Glomerular endothelial cell (primary cell): ENCODE measurements at regions not wholly inside any gene's neighbourhood (a gene's known extent, or its start where the extent isn't known, plus 50 kb on each side); places are given as distances from the start of the nearest gene placed in this dataset.
"Not testable (repeated sequence)": the region's sequence is repeated elsewhere in the genome, so short reads cannot be mapped to it uniquely, and the experiment has no call there.

ENCODE experiments used
- DNase-seq: peaks from one replicate; pipeline ENCODE4 v3.0.0-alpha.2; 2011; ENCODE audit warnings: low read depth, low spot score; ENCODE audit errors: extremely low read depth

DNA sequence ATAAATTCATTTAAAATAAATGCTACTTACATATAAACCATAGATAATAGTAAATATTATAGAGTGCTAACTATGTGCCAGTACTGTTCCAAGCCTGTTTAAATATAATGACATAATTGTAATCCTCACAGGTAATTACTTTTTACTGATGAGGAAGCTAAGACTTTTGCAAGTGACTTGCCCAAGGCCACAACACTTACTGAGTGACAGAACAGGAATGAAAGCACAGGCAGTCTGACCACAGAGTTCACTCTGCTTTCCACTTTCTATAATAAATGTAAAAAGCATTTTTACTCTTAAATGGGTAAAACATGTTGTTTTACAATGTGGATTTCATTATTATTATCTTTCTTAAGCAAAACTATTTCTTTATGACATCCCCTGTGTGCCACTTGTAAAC lies 537.8 kb upstream of the SLC39A10 start:
- DNase-seq: no peak

DNA sequence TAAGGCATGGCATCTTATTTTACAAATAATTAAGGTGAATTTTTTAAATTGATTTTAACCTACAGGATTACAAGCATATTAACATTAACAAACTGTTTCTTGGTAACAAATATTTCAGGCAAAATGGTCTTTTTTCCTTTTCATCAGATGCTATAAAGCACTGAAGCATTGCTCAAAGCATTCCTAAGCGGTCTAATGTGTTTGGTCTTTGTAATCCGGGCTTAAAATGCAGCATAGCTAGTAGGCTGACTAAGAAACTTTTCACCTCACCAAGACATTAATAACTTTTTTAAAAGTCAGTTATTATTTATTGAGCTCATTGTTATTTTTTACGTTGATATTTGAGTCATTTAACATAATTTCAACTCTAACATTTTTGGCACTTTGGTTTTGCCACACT lies 538.8 kb upstream of the SLC39A10 start:
- no peak for DNase-seq

DNA sequence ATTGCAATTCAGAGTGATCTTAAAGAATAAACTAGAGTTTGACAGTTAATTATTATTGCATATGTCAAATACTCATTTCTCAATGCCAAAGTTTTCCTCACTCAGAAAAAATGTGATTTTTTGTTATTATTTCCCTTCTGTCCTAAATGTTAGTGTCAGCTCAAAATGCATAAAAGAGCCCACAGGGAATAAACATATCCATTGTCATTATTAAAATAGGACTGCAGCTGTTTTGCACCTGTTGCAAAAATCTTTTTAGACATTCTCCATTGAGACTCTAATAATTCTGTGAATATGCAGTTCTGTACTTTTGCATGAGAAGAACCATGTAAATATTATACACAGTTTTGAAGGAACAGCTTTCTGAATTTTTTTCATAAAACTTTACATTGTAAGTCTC lies 540.0 kb upstream of the SLC39A10 start:
- DNase-seq: no peak

DNA sequence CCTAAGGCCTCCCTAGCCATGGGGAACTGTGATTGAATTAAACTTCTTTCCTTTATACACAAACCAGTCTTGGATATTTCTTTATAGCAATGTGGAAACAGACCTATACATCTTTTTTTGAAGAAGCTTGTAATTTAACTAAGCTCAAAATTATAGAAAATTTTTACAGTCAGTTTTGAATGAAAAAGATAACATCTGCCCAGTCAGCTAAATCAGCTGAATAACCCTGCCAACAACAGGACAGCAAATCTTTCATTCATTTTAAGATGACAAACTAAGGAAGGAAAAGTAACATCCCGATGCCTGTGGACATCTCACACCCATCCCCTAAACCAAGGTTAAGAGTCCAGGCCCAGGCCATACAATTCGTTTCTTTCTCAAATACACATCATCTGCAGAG lies 541.3 kb upstream of the SLC39A10 start:
- DNase-seq: no peak

DNA sequence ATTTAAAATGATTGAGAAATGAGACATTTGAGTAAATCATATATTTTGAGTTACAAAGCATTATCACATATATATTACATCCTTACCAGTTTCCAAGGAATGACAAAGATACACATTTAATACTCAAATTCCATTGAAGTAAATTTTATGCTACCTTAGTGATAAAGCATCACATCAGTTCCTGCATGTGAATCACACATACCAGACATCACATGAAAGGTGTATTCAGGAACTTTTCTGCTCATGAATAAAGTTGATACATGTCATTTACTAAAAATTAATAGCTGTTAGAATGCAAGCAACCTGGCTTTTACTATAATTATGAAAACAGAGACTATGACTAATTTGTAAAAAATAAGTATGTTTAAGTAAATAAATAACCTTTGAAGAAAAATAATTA lies 548.8 kb upstream of the SLC39A10 start:
- no peak for DNase-seq

DNA sequence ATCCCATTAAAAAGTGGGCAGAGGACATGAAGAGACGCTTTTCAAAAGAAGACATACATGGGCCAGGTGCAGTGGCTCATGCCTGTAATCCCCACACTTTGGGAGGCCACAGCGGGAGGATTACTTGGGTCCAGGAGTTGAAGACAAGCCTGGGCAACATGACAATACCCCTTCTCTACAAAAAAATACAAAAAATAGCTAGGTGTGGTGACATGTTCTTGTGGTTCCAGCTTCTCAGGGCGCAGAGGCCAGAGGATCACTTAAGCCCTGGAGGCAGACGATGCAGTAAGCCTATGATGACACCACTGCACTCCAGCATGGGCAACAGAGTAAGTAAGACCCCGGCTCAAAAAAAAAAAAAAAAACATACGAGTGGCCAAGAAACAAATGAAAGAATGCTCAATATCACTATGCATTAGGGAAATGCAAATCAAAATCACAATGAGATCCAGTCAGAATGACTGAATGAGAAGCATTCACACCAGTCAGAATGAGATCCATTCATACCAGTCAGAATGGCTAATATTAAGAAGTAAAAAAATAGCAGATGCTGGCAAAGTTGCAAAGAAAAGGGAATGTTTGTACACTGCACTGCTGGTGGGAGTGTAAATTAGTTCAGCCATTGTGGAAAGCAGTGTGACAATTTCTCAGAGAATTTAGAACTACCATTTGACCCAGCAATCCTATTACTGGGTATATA lies 550.2 kb upstream of the SLC39A10 start:
- no peak for DNase-seq

DNA sequence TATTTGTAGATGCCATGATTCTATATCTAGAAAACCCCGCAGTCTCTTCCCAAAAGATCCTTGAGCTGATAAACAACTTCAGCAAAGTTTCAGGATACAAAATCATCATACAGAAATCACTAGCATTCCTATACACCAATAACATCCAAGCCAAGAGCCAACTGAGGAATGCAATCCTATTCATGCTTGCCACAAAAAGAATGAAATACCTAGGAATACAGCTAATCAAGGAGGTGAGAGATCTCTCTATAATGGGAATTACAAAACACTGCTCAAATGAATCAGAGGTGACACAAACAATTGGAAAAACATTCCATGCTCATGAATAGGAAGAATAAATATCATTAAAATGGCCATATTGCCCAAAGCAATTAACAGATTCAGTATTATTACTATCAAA lies 551.4 kb upstream of the SLC39A10 start:
- DNase-seq: no peak

DNA sequence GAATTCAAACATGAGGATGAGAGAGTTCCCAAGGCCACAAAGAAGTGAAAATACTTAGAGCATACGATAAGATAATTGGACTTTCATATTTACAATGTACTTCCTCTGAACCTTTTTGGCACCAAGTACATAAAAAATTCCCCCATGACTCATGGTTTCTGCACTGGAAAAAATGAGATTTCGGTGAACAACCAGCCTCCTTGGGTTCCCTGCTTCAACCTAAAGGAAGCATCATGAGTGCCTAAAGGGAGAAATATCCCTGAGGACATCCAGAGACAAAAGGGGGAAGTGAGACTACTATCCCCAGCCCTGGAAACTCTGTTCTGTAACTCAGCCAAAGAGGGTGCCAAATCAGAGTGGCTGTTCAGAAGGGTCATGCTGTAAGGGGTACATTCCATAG lies 562.7 kb upstream of the SLC39A10 start:
- DNase-seq: no peak

DNA sequence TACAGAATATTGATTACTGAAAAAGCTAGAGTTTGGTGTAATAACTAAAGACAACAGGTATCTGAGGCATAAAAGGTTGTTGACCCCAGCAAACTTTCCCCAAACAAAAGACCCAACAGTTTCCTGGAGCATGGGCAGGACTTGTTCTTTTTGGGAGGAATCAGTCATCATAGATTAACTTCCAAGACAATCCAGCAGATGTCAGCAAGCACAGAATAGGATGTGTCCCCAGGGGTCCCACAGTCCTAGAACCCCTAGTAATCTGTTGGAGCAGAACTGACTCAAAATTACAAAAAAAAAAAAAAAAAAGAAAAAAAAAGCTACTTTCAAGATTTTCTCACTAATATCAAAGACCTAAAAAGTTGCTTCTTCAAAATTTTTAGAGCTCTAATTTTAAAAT lies 564.7 kb upstream of the SLC39A10 start:
- DNase-seq: no peak

DNA sequence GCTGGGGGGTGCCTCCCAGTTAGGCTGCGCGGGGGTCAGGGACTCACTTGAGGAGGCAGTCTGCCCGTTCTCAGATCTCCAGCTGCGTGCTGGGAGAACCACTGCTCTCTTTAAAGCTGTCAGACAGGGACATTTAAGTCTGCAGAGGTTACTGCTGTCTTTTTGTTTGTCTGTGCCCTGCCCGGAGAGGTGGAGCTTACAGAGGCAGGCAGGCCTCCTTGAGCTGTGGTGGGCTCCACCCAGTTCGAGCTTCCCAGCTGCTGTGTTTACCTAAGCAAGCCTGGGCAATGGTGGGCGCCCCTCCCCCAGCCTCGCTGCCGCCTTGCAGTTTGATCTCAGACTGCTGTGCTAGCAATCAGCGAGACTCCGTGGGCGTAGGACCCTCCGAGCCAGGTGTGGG lies 584.2 kb upstream of the SLC39A10 start:
- DNase-seq: not testable (repeated sequence)

DNA sequence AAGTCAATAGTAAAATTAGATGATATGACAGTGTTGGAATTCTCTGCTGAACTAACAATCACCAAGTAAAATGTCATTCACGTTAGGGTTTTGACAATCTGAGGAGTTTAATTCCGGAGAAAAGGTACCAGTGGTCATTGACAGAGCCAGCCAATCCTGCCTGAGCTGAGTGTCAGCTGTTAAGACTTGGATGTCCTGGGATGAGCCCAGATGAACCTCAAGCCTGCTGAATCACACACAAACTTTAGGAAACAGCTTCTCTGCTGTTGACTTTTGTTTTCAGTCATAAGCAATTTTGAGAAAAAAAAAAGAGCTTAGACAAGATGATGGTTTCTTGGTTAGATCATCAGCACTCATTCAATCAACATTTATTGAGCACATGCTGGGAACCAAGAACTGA lies 600.0 kb upstream of the SLC39A10 start:
- DNase-seq: no peak

DNA sequence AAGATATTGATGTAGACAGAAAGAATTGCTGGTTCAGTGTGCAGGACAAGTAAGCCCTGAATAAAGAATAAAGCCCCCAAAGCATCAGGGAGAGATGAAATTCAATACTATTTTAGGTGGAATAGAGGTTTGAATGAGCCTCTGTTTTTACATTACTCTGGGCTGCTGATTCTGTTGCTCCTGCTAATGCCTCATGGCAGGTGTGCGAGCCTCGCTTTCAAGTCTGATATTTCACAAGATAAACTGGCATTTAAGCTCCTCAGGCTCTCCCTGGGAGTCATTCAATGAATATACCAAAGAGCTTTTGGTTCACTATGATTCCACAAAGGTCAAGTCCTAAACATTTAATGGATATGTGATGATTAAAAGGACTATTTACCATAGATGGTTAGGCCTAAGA lies 601.0 kb upstream of the SLC39A10 start:
- no peak for DNase-seq

DNA sequence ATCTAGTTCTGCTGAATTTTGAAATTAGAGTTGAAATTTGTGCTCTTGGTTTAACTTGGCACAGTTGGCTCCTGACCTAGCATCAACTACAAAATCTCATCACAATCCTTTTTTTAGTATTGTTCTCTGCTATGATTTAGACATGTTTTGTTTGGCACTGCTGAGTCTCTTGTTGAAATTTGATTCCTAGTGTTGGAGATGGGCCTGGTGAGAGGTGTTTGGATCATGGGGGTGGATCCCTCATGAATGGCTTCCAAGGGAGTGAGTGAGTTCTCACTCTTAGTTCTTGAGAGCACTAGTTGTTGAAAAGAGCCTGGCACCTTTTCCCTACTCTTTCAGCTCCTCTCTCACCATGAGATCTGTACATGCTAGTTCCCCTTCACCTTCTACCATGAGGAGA lies 605.6 kb upstream of the SLC39A10 start:
- no peak for DNase-seq

DNA sequence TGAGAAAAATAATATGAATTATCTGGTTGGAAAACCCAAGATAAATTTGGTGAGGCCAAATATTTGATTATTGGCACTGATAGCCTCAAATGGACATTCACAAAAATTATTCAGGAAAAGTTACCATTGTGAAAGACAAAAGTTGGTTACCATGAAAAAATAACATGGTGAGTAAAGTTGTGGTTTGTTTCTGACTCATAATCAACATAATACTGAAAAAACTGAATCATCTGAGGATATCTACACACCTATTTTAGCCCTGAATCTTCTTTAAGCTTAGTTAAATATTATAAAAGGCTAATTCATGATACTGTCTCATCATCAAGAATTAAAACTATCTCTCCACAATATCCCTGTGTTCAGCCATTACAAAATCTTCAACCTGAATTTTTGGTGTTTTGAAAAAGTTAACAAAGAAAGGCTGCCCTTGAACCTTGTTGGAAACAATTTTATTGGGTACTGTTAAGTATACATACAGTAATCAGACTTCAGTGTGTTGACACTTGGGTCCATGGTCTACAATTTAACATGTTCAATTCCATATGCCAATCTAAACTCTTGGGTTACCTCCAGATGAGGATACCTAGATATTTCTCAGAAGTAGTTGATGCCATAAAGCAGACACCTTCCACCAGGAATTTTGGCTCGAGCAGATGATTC lies 607.5 kb upstream of the SLC39A10 start:
- no peak for DNase-seq

DNA sequence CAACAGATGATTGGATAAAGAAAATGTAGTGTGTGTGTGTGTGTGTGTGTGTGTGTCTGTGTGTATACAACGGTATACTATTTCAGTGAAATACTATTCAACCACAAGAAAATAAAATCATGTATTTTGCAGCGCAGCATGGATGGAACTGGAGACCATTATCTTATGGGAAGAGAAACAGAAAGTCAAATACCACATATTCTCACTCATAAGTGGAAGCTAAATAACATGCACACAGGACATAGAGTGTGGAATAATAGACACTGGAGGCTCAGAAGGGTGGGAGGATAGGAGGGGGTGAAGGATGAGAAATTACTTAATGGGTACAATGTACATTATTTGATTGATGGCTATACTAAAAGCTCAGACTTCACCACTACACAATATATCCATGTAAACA lies 609.1 kb upstream of the SLC39A10 start:
- DNase-seq: no peak

DNA sequence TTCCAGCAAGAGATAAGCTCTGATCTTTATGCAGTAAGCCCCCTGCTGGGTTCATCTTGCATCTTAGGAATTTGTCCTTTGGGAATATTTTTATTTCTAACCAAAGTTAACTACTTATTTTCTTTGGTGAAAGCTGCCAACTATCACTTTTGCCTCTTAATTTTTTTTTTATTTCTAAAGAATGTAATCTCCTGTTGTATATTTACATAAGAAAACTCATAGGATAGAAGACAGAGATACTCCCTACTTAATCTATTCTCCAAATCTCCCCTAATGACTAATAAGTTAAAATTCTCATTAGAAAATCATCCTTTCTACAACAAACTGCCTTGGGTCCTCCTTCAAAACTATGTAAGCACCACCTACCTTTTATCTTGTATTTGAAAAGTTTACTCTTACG lies 612.2 kb upstream of the SLC39A10 start:
- no peak for DNase-seq

DNA sequence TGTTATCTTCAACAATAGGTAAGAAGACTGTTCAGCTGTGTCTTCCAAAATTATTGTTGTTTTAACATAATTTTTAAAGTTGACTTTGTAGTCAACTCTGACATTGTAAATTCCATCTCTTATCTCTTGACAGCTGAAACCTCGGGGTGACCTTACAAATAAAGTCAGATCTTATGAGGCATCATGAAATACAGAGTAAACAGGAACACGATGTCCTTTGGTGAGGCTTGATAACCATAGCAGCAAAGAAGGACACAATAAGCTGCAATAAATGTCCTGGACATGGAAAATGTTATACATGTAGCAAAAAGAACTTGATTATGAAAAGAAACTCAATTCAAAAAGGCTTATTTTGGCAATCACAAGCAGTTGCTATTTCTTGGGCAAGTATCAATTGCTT lies 618.9 kb upstream of the SLC39A10 start:
- no peak for DNase-seq

DNA sequence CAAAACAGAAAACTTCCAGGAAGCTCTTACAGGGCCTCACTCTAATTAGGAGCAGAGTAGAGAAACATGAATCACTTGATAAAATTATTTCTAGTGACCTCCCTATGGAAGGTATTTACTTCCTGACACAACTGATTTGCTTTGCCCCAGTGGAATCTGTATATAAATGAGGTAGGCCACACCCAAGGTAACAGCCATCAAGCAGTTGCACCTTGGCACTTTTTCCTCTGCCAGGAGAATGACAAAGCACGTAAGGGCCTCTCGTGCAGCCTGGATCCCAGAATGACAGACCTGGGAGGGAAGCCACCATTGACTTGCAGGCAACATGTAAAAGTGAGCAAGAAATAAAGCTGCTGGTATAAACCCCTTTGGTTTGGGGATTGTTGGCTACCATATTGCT lies 620.0 kb upstream of the SLC39A10 start:
- no peak for DNase-seq

DNA sequence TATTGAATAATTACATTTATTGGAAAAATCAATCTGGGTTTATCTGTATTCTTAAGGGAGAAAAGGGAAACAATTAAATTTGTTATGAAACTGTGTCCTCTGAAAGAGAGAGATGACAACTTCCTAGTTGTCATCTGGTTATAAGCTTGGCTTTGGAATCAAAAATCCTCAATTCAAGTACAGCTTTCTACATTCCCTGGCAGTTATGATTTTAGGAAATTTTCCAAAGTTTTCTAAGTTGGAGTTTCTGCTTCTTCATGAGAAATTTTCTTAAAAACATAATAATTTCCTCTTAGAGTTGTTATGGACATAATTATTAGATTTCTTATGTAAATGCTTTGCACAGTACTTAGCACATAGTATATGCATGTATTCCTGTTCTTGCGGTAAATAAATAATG lies 625.6 kb upstream of the SLC39A10 start:
- no peak for DNase-seq

DNA sequence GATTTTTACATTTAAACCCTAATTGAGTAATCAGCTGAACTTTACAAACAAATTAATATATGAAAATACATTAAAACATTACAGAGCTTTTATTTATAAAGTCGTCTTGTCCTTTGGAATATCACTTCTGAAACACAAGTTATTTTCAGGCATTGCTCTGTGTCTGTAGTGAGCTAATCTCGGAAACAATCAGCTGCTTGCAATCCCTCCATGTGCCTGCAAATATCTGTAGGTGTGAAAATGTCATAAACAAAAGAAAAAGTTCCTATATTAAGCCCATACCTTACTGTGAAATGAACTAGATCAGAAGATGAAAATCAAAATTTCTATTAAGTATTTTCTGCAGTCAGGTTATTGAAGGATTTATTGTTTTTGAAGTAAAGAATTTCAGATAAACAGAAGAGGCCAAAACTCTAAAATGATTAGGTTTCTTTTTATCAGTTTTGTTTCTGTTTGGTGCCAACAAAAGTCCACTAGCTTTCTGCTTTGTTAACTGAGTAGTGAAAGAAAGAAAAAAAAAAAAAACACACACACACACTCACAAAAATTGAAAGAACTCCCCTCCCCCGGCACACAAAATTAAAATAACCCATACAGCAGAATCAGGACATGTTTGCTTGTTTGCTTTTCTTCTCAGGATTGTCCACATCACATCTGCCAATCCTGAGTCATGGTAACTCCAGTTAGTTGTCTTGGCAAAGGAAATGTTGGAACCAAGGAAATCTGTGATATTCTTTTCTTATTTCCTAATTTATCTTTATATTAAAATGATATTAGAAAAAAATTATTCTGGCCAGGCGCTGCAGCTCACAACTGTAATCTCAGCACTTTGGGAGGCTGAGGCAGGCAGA lies 627.0 kb upstream of the SLC39A10 start:
- no peak for DNase-seq

DNA sequence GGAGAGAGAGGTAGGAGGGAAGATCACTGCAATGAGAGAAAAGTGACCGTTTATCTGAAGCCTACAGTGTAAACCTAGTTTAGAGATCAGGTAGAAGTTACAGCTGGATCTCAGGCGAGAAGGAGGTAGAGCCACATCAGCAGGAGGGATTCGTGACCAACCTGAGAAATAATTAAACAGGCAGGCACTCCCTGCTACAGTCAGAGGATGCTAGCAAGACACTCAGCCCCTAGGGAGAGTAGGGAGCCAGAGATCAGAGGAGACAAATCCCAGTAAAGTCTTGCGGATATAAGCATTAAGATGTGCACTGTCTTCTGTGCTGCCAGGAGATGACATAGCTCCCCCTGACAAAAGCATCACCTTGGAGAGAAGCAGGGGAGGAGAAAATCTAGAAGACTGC lies 629.1 kb upstream of the SLC39A10 start:
- DNase-seq: no peak

DNA sequence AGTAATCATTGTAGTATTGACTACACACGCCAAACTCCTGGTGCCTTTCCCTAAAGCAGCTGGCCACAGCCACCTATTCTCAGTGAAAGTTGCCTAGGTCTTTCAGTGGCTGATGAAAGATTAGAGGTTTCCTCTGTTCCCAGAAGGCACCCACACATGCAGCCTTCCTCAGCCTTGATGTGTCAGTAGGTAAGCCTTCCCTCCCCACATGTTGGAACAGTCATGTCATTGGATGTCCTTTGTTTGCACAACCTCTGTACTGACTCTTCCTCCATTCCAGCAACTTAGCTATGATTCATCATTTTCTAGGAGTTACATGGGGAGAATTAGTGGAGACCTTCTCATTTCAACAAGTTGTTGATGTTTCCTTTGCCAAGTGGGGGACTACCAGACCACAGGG lies 630.8 kb upstream of the SLC39A10 start:
- no peak for DNase-seq
